Progenitor cell of endocrine pancreas (in vitro differentiated cells): ENCODE measurements at regions not wholly inside any gene's neighbourhood (a gene's known extent, or its start where the extent isn't known, plus 50 kb on each side); places are given as distances from the start of the nearest gene placed in this dataset.

ENCODE experiments used
- DNase-seq: peaks from one replicate; pipeline ENCODE4 v3.0.0; 2021; ENCODE audit warnings: low spot score; ENCODE audit not compliant: unreplicated experiment
- H3K27ac Mint-ChIP-seq: 2 replicates; pipeline ENCODE4 v1.8.0; 2021; ENCODE audit warnings: mild to moderate bottlenecking, moderate library complexity, mixed read lengths
- H3K27me3 Mint-ChIP-seq: 2 replicates; pipeline ENCODE4 v1.8.0; 2021; ENCODE audit warnings: mixed read lengths
- H3K36me3 Mint-ChIP-seq: 2 replicates; pipeline ENCODE4 v1.8.0; 2022; ENCODE audit warnings: mixed read lengths; ENCODE audit not compliant: insufficient read depth
- H3K4me1 Mint-ChIP-seq: 2 replicates; pipeline ENCODE4 v1.8.0; 2021; ENCODE audit warnings: low read depth, mixed read lengths
- H3K4me3 Mint-ChIP-seq: 2 replicates; pipeline ENCODE4 v1.8.0; 2021; ENCODE audit warnings: low read depth, mild to moderate bottlenecking, moderate library complexity, mixed read lengths
- H3K9me3 Mint-ChIP-seq: 2 replicates; pipeline ENCODE4 v1.8.0; 2021; ENCODE audit warnings: low read depth, mixed read lengths
- TF ChIP-seq, protein P1 (sequence below): fragments of 200-600 bp; sonication (generic); IDR thresholded peaks from one replicate; pipeline ENCODE4 v1.5.0; 2021; ENCODE audit warnings: antibody characterized with exemption, mild to moderate bottlenecking; ENCODE audit not compliant: unreplicated experiment

DNA sequence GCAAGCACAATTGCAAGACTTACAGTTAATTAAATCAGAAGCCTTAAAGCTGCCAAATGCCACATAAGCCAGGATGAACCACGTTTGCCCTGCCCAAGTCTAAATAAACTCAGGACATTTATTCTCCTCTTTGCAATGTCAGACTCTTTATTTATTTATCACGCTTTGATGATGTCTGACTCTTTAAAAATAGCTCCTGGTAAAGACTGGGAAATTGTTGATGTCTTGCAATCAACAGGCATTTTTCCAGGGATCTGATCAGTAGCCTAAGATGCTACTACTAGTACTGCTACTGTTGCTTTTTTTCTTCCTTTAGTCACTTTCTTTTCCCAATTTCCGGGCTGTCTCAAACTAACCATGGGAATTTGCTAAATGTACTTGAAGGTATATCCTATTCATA is 365.8 kb upstream of the MARCKS start:
- no peaks in the 10 kb centered on the region for H3K36me3 Mint-ChIP-seq
- H3K4me3 Mint-ChIP-seq, result no peak overlapping the region

DNA sequence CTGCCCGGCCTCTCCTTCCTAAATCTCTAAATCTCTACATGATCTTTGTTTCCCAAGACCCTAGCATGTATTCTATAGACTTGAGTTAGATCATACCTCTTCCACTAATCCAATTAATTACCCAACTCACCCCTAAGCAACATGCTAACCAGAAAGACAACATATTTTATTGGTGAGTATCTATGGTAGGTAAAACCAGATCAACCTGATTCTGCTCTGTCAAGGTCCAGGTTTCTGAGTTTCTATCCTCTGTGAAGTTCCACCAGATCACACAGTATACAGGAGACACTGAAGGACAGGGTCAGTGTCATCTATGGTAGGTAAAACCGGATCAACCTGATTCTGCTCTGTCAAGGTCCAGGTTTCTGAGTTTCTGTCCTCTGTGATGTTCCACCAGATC is 363.2 kb upstream of the MARCKS start:
- TF ChIP-seq, protein P1, sequence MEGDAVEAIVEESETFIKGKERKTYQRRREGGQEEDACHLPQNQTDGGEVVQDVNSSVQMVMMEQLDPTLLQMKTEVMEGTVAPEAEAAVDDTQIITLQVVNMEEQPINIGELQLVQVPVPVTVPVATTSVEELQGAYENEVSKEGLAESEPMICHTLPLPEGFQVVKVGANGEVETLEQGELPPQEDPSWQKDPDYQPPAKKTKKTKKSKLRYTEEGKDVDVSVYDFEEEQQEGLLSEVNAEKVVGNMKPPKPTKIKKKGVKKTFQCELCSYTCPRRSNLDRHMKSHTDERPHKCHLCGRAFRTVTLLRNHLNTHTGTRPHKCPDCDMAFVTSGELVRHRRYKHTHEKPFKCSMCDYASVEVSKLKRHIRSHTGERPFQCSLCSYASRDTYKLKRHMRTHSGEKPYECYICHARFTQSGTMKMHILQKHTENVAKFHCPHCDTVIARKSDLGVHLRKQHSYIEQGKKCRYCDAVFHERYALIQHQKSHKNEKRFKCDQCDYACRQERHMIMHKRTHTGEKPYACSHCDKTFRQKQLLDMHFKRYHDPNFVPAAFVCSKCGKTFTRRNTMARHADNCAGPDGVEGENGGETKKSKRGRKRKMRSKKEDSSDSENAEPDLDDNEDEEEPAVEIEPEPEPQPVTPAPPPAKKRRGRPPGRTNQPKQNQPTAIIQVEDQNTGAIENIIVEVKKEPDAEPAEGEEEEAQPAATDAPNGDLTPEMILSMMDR, result no peak
- no peak for DNase-seq
- H3K4me3 Mint-ChIP-seq, result no peak overlapping the region
- H3K27me3 Mint-ChIP-seq, result no peaks in the 10 kb centered on the region
- no peaks in the 10 kb centered on the region for H3K9me3 Mint-ChIP-seq
- no peaks in the 10 kb centered on the region for H3K36me3 Mint-ChIP-seq
- no peaks in the 10 kb centered on the region for H3K4me1 Mint-ChIP-seq
- H3K27ac Mint-ChIP-seq, result no peak overlapping the region

More for the DNA sequence above, 365.8 kb upstream of the MARCKS start:
- TF ChIP-seq, protein P1, result no peak
- H3K4me1 Mint-ChIP-seq, result no peaks in the 10 kb centered on the region
- no peak for DNase-seq
- H3K27ac Mint-ChIP-seq, result no peak overlapping the region
- no peaks in the 10 kb centered on the region for H3K9me3 Mint-ChIP-seq
- no peaks in the 10 kb centered on the region for H3K27me3 Mint-ChIP-seq

DNA sequence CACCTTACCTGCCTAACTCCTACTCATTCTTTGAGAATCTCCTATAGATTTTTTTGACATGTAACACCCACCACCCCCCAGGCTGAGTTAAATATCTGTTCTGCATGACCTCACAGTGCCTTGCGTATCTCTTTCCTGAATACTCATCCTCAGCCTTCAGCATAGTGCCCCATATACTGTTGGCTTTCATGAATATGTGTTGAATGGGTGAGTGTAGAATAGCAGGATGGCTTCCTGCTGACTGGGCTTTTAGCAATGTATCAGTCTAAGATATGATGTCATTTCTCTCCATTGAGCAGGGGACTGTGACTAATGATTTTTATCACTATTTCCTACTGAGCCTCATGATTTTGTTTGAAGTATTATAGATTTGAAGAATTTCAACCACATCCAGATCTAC is 361.6 kb upstream of the MARCKS start:
- Mint-ChIP-seq H3K4me3 (no peak overlapping the region), H3K4me1 (no peaks in the 10 kb centered on the region), H3K9me3 (no peaks in the 10 kb centered on the region), H3K27me3 (no peaks in the 10 kb centered on the region), H3K27ac (no peak overlapping the region), H3K36me3 (no peaks in the 10 kb centered on the region)
- no peak for DNase-seq
- TF ChIP-seq, protein P1, result no peak

DNA sequence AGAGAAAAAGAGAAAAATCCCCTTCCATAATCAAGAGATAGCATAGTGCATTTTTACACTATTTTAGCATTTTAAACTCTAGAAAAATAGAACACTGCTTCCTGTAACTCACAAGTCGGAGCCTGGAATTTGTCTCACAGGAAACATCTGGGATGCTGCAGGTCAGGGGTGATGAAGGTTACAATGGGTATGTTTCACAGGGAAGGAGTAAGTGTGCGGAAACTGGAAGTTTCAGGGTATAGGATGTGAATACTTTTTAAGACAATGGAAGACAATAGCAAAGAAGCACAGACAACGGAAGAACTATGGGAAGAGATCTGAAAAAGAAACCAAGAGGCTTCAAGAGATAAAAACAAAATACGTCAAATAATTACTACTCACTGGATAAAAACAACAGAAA is 361.0 kb upstream of the MARCKS start:
- H3K9me3 Mint-ChIP-seq, result no peaks in the 10 kb centered on the region
- no peaks in the 10 kb centered on the region for H3K4me1 Mint-ChIP-seq
- H3K27ac Mint-ChIP-seq, result no peak overlapping the region
- H3K27me3 Mint-ChIP-seq, result no peaks in the 10 kb centered on the region
- H3K4me3 Mint-ChIP-seq, result no peak overlapping the region
- H3K36me3 Mint-ChIP-seq, result no peaks in the 10 kb centered on the region
- no peak for DNase-seq
- TF ChIP-seq, protein P1, result no peak

DNA sequence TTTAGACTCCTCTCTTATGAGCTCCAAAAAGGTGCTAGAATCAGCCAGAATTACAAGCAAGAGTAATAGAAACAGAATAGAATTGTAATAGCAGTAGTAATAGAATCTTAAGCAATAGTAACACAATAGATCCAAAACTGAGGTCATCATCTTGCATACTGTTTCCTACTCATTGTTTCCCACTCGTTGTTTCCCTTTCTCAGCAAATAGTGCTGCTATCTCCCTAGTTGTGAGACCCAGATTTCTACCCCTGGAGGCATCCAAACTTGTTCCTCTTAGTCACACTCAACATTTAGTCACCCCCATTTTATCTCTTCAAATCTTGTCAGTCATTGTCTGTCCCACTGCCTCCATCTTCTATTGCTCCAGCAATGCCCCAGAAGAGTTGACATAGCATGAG is 356.9 kb upstream of the MARCKS start:
- H3K9me3 Mint-ChIP-seq, result no peaks in the 10 kb centered on the region
- H3K27ac Mint-ChIP-seq, result no peak overlapping the region
- no peak for DNase-seq
- no peaks in the 10 kb centered on the region for H3K4me1 Mint-ChIP-seq
- no peaks in the 10 kb centered on the region for H3K36me3 Mint-ChIP-seq
- H3K4me3 Mint-ChIP-seq, result no peak overlapping the region
- TF ChIP-seq, protein P1, result no peak
- H3K27me3 Mint-ChIP-seq, result no peaks in the 10 kb centered on the region
